ENCODE measurements at regions not wholly inside any gene's neighbourhood (a gene's known extent, or its start where the extent isn't known, plus 50 kb on each side); places are given as distances from the start of the nearest gene placed in this dataset.

- TF ChIP-seq POLR2A (IDR thresholded peaks at IDR 0.05; ENCODE audit: low read length) (no peak), GATA1 (IDR thresholded peaks at IDR 0.05; ENCODE audit: low read depth, low read length) (no peak)
Measured at GRCh38 chr2:206390181-206390580, 53.2 kb upstream of the ADAM23 start.
